ENCODE measurements at regions not wholly inside any gene's neighbourhood (a gene's known extent, or its start where the extent isn't known, plus 50 kb on each side); places are given as distances from the start of the nearest gene placed in this dataset.

- no peak for DNase-seq
Measured at GRCh38 chr3:27939521-27939920, 217.4 kb upstream of the EOMES start.

DNA sequence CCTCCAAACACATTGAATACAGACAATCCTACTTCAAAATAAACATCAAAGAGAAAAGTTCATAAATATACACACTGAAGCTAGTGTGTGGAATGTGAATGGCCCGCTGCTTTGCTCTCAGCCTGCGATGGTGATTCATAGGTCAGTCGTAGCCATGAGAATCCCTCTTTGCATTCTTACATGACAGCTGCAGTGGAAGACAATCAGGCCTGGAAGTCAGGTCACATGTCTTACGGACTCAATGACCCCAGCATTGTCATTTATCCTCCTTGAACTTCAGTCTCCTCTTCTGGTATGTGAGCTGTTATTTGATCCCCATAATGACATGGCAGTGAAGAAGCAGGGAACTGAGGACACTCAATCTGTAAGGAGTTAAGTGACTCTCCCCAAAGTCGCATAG lies 217.8 kb upstream of the EOMES start:
- no peak for DNase-seq

DNA sequence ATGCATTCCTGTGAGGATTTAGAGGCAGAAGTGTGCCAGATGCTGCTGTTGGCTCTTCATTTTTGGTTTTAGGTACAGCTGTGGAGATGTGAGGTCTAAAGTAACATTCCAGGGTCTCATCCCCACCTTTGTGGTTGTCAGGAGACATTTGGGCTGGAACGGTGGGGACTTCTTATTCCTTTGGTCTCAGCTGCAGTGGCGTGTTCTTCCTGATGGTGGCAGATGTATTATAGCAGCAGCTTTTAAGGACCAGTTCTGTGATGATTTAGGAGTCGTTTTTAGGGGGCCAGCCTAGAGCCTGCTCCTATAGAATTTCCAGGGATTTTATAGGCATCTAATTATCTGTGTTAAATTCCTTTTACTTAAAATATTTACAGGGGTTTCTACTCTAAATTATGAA lies 221.0 kb upstream of the EOMES start:
- DNase-seq: peak; percentile 0

GRCh38 chr3:27945229-27945628 lies 223.1 kb upstream of the EOMES start:
- no peak for DNase-seq

DNA sequence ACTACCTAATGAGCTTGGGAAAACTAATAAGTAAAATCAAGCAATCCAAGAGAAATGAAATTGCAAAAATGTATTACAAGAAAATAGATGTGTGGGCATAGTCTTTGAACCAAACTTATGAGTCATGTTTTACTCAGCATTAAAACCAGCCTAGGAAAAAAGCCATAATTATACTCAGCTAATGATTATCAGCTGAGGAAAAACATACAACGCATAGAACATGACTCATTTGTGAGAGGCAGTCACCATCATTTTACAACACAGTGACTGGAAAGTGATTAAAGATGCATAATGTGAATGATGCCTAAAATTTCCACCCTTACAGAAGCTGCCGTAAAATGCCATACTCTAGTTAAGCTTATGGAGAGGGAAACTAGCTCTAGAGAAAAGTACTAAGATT lies 238.0 kb upstream of the EOMES start:
- DNase-seq: no peak

- no peak for DNase-seq
Measured at GRCh38 chr3:27963519-27963918, 241.4 kb upstream of the EOMES start.

- no peak for DNase-seq
Measured at GRCh38 chr3:27971600-27971999, 249.5 kb upstream of the EOMES start.

DNA sequence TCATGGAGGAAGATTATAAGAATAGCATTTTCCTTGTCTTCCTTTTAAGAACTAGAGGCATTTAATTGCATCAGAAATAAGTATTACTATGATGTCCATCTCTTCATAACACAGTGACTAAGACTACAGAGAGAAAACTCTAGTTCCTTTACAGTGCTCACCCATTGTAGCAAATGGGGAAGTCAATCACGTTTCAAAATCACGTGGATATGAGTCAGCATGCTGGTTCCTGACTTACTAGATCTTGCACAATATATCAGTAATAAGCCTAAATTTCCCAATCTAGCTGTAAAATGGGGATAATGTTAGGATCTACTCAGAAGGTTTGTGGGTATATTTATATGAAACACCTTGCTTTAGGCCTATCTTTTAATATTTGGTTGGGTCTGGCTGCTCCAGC lies 254.8 kb upstream of the EOMES start:
- DNase-seq: no peak

DNA sequence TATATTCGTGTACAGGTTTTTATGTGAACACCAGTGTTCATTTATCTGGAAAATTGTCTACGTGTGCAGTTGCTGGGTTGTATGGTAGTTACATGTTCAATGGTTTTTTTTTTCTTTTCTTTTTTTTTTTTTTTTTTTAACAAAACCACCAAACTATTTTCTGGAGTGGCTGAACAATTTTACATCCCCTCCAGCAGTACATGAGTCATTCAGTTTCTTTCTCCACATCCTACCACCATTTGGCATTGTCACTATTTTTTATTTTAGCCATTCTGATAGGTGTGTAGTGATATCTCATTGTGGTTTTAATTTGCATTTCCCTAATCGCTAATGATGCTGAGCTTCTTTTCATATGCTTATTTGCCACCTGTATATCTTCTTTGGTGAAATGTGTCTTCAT lies 256.3 kb upstream of the EOMES start:
- DNase-seq: no peak

GRCh38 chr3:27985369-27986035 lies 255.9 kb upstream of the CMC1 start:
- DNase-seq: no peak

GRCh38 chr3:27986234-27986879 lies 255.1 kb upstream of the CMC1 start:
- no peak for DNase-seq

- DNase-seq: no peak
Measured at GRCh38 chr3:27990324-27990723, 251.1 kb upstream of the CMC1 start.

DNA sequence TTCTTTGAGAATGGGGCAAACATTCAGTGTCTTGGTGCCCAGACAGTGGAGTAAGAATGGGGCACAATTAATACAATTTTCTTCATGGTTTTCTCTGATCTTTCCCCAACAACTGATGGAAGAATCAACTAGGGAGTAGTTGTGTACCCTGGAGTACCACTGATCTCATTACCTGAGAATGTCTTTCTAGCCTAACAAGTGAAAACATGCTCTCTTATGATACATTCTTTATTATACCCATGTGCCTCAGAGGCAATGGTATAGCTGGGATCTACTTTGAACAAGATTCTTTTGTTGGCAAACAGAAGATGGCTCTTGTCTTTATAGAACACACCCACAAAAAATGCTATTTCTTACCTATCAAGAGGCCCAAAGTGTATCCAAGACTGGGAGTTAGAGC lies 250.6 kb upstream of the CMC1 start:
- no peak for DNase-seq

DNA sequence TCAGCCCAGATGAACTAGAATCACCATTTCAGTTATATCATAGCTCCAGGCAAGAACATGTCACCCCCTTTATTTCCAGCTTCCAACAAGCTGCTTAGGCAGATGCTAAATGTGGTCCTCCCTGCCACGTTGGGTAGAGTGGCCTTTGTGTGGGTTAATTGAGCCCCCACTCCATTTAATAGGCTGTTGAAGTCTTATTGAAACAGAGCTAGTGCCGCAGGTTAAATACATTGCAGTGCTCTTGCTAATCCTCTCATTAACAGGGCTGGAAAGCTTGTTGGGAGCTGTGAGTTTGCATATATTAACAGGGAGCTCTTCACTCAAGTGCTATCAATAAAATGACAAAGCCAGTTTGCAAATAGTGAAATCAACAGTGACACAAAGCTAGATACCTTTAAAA lies 248.4 kb upstream of the CMC1 start:
- DNase-seq: no peak

DNA sequence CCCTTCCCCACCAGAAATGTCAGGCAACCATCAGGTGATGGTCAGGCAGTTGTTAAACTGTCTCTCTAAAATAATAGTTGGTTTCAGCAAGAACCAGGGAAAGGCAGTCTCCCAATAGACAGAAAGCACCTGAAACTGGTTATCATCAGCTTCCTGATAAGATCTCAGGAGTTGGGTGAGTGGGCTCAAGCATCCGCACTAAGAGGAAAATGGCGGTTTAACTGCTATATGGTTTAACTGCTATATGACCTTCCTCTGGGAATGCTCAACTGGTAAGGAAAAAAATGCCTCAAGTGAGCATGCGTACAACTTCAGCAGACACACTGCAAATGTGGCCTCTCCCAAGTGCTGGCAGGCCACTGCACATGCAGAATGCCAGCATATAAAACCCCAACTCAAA lies 240.8 kb upstream of the CMC1 start:
- no peak for DNase-seq

DNA sequence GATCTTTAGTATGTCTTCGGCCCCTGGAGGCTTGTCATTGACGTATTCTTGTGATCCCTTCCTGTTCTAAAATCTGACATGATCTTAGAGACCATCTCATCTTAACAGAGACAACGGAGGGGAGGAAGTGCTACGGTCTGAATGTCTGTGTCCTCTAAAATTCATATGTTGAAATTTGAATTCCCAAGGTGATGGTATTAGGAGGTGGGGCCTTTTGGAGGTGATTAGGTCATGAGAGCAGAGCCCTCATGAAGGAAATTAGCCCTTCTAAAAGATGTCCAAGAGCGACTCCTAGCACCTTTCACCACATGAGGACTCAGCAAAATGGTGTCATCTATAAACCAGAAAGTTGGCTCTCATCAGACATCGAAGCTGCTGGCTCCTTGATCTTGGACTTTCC lies 233.2 kb upstream of the CMC1 start:
- no peak for DNase-seq

- DNase-seq: no peak
Measured at GRCh38 chr3:28012830-28013229, 228.6 kb upstream of the CMC1 start.

DNA sequence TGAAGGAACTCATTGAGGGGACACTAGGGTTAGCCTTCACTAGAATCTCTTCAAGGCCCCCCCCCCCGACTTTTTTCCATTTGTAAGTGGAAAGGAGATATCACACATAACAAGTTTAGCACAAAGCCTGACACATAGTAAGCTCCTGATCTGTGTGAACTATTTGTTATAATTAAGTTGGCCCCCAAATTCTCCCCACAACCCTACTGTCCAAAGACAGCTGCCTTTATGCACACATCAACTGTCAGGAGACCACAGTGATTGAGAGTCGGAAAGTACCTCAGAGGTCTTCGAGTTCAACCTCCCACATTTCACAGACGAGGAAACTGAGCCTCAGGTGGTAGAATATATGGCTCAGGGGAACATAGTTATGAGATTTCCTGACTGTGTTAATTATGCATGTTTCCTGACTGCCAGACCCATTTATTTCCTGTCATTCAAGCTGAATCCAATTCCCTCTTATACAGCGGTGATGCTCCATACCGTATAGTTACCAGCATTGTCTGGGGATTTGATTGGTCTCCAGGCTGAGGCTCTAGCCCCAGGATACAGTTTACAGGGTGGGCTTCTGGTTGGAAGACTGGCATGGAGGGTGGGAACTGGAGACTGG lies 227.4 kb upstream of the CMC1 start:
- no peak for DNase-seq

DNA sequence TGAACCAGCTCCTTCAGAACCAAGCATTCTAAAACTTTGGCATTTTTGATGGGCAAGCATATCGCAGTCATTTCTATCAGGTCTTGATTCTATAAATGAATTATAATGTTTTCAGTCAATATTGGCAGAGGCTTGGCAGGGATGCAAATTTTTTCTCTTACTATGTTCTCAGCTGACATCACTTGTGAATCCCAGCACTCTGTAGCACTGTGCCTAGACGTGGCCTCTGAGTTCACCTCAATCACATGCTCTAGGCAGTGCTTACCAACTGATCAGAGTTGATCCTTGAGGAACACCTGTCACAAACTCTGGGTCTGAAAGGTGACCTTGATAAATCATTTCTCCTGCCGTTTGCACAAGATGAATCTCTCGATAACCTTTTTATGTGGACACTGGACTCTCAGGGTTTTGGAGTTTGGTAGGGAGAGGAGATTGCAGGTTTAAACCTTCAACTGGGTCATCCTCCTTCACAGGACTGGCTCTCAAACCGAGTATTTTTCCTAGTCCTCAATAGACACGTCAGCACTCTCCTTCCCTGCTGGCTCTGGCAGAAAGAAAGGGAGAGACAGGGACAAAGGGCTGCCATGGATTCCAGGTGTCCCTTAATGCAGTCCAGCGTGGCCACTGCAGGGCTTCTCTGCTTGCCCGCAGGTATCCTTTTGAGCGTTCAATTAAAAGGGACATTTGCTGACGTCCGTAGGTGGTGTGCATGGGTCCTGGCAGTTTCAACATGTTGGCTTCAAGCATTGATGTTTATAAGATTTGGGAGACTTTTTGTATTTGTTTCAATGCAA lies 222.3 kb upstream of the CMC1 start:
- no peak for DNase-seq

DNA sequence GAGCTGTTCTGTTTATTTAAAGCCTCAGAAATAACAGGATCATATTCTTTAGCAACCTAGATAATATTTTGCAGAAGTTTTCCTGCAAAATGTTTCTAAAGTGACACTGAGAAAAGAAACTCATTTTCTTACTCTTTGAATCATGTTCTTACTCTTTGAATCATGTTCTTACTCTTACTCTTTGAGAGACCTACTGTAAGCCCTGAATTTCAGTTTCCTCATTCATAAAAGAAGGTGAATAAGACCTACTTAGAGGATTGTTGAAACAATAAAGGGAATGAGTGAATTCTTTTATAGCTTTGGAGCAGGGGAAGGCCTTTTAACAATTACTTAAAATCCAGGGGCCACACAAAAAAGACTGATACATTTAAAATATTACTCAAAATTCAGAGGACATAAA lies 221.7 kb upstream of the CMC1 start:
- DNase-seq: no peak

DNA sequence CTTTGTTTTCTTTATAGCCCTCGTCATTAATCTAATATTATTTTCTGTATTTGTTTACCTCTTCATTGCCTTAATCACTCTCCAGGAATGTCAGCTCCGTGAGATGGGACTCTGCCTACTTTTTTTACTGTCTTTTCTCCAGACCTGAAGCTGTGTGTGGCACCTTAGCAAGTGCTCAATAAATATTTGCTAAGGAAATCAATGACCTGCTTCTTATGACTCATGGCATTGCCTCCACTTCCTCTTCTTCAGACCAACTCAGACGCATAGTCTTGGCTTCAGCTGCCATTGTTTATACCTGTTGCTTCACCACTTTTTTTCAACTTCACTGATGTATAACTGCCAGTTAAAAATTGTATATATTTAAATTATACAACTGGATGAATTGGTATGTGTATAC lies 218.5 kb upstream of the CMC1 start:
- DNase-seq: no peak

DNA sequence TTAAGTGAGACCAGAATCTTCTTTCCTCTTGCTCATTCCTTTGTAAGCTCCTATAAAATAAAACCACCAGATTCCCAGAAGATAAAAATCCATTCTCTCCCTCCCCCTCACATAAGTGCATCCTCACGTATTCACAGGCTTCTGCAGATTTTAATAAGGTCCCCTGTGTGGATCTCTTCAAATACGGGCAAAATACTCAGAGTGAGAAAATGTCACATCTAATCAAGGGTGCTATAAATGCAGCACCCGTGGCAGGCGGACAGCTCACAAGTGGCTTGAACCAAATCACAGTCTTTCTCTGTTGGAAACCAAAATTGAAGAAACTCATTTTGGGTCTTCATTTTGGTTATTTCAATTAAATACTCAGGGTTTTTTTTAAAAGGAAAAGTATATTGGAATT lies 212.9 kb upstream of the CMC1 start:
- no peak for DNase-seq

Data from muscle of arm (tissue), 1 donor.